ENCODE measurements at regions not wholly inside any gene's neighbourhood (a gene's known extent, or its start where the extent isn't known, plus 50 kb on each side); places are given as distances from the start of the nearest gene placed in this dataset.

DNA sequence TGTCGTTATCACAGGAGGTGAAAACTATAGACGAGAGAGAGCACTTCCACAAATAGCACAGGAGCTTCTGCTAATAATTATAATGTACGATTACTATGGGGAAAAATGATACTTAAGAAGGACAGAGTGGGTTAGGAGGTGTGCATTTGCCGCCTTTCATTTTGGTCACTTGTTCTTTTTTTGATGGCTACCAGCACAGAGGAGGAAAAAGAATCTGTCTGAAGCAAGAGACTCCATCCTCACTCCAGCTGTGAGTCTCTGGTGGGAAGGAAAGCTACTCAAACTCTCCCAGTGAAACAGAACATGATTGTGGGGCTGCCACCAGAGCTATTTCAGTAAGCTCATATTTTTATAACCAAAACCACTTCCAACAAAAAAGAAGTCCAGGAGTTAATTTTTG, 270.4 kb upstream of the TMEM161B start:
- DNase-seq (ENCODE audit: low read depth in 2 of 2): no peak
- TF ChIP-seq, protein P1, sequence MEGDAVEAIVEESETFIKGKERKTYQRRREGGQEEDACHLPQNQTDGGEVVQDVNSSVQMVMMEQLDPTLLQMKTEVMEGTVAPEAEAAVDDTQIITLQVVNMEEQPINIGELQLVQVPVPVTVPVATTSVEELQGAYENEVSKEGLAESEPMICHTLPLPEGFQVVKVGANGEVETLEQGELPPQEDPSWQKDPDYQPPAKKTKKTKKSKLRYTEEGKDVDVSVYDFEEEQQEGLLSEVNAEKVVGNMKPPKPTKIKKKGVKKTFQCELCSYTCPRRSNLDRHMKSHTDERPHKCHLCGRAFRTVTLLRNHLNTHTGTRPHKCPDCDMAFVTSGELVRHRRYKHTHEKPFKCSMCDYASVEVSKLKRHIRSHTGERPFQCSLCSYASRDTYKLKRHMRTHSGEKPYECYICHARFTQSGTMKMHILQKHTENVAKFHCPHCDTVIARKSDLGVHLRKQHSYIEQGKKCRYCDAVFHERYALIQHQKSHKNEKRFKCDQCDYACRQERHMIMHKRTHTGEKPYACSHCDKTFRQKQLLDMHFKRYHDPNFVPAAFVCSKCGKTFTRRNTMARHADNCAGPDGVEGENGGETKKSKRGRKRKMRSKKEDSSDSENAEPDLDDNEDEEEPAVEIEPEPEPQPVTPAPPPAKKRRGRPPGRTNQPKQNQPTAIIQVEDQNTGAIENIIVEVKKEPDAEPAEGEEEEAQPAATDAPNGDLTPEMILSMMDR (IDR thresholded peaks at IDR 0.05; ENCODE audit: low read depth, low read length): no peak
- no peak overlapping the region for H3K4me3 ChIP-seq (replicated peaks in 1 of 2; ENCODE audit: low read depth in 2 of 2, low read length in 2 of 2)

DNA sequence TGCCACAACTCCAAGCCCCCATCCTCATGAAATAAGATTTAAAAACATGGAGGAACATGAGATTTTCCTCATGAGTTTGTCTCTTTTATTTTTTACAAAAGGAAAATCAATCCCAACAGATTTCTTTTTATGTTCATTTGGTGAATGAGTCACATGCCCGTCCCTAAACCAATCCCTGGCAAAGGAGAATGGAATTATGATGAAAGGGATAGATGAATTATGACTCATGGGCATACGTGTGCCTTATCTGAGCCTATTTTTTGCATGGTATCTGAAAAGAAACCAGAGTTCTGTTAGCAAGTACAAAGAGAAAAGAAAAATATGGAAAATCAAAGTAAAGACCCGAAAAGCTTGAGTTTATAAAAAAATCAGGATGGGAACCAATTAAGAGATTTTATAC, 267.5 kb upstream of the TMEM161B start:
- H3K4me3 ChIP-seq (replicated peaks in 1 of 2; ENCODE audit: low read depth in 2 of 2, low read length in 2 of 2): no peak overlapping the region
- TF ChIP-seq, protein P1 (IDR thresholded peaks at IDR 0.05; ENCODE audit: low read depth, low read length): no peak
- no peak for DNase-seq (ENCODE audit: low read depth in 2 of 2)

DNA sequence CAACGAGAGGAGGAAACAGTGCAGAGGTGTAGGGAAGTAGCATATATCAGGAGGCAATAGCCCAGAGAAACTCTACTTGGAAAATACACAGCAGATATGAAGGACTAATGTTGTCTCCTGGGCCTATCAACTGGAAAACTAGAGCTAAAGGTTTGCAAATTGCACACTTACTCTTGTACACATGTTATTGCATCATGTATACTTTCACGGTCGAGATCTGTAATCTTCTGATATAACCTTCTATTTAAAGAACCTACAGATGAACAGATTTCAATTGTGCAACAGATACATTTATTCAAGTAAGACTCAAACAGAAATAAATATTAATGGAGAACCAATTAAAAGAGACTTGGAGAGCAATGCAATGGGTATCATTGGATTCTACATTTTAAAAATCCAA, 256.3 kb upstream of the TMEM161B start:
- DNase-seq (ENCODE audit: low read depth in 2 of 2): no peak
- TF ChIP-seq, protein P1 (IDR thresholded peaks at IDR 0.05; ENCODE audit: low read depth, low read length): no peak
- H3K4me3 ChIP-seq (replicated peaks in 1 of 2; ENCODE audit: low read depth in 2 of 2, low read length in 2 of 2): no peak overlapping the region

DNA sequence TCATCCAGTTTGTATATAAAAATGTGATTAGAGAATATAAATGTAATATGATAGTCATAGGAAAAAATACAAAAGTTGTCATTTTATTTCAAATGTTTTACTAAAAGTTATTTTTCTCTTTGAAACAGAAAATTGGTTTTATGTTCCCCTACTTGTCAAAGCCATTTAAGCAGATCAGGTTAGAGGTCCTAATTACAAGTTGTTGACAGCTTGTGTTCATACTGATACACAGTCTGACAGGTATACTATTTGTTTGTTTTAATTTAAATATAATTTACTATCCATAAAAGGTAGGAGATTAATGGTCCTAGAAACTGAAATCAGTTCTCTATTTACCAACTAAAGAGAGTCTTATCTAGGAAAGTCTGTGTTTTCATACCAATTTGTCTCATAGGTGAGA, 250.4 kb upstream of the TMEM161B start:
- TF ChIP-seq, protein P1 (IDR thresholded peaks at IDR 0.05; ENCODE audit: low read depth, low read length): no peak
- no peak for DNase-seq (ENCODE audit: low read depth in 2 of 2)
- no peak overlapping the region for H3K4me3 ChIP-seq (replicated peaks in 1 of 2; ENCODE audit: low read depth in 2 of 2, low read length in 2 of 2)

DNA sequence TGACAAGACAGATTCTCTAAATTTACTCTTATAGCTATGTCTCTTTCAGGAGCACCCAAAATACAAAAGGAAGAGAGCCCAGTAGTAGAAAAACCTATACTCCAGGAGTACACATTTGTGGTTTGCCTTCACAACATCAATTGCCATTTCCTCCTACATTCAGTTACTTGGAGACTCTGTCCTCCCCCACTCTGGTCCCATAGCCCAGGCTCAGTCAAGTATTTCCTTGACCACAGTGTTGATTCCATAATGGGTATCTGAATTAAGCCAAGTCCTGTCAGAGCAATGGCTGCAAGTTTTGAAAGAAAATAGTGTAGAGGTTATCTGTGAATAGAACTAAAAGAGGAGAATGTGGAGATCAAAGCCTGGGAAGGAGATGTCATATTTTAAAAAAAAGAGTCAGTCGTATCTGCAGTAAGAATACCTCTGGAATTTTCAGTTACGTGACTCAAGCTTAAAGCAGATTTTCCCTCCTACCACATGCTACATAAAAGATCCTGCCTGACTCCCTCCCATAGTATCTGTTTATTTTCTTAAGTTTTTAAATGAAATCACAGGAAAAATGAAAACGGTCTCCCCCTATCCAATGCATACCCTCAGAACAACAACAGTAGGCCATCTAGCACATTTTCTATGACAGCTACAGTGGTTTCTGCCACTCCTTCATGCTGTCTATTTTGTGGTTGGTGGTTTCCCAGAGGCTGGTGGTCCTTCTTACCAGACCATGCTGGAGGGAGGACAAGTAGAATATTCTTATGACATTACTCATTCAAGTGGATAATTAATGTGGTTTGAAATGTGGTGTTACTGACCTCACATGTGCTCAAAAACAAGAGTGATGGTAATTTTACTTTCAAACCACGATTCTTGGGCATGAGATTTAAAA, 249.7 kb upstream of the TMEM161B start:
- H3K4me3 ChIP-seq (replicated peaks in 1 of 2; ENCODE audit: low read depth in 2 of 2, low read length in 2 of 2): no peak overlapping the region
- no peak for DNase-seq (ENCODE audit: low read depth in 2 of 2)
- TF ChIP-seq, protein P1 (IDR thresholded peaks at IDR 0.05; ENCODE audit: low read depth, low read length): no peak

DNA sequence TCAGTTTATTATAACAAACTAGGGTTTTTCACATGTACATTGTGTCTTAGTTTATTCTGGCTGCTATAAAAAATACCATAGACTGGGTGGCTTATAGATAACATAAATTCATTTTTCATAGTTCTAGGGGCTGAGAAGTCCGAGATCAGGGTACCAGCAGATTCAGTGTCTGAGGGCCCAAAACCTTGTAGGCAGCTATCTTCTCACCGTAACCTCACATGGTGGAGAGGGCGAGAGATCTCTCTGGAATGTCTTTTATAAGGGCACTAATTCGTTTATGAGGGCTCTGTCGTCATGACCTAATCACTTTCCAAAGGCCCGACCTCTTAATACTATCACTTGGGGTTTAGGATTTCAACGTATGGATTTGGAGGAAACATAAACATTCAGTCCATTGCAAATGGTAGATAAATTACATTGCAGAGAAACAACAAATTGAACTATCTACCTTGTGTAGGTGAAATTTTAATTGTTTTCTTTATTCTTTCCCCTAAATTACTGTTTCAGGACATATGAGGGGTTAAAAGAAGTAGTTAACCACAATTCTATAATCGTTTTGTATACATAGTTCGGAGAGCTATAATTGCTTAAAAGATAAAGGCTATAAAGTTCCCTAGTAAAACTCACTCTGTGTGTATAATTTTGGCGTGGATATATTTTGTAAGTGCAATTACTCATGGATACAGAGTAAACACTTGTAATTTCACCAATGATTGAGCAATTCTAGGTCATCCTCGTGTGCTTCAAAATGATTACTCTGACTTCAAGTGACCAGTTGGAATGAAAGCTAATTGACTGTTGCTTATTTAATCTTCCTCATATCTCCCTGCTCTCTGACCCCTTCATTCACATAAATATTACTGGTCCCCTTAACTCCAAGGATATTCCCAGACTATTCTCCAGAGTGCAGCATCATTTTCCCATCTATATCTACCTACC, 247.5 kb upstream of the TMEM161B start:
- no peak for DNase-seq (ENCODE audit: low read depth in 2 of 2)
- TF ChIP-seq, protein P1 (IDR thresholded peaks at IDR 0.05; ENCODE audit: low read depth, low read length): no peak
- no peak overlapping the region for H3K4me3 ChIP-seq (replicated peaks in 1 of 2; ENCODE audit: low read depth in 2 of 2, low read length in 2 of 2)
